Sigmoid colon (tissue), 6 donors: ENCODE measurements at regions not wholly inside any gene's neighbourhood (a gene's known extent, or its start where the extent isn't known, plus 50 kb on each side); places are given as distances from the start of the nearest gene placed in this dataset.
"Not testable (repeated sequence)": the region's sequence is repeated elsewhere in the genome, so short reads cannot be mapped to it uniquely, and the experiment has no call there.

Experiments
- DNase-seq: peaks from one replicate; pipeline ENCODE4 v3.0.0-alpha.2; 2019
- H3K27ac ChIP-seq, 4 donors: fragments of 200-600 bp; sonication (generic); one replicate each; pipeline ENCODE4 v1.5.1; 2016 to 2019; ENCODE audit warnings: mild to moderate bottlenecking in 1 of 4
- H3K27me3 ChIP-seq, 3 donors: fragments of 200-600 bp; sonication (generic); one replicate each; pipeline ENCODE4 v1.5.1; 2019; ENCODE audit warnings: mild to moderate bottlenecking in 1 of 3
- H3K36me3 ChIP-seq, 4 donors: fragments of 200-600 bp; sonication (generic); one replicate each; pipeline ENCODE4 v1.5.1; 2016 to 2019
- H3K4me1 ChIP-seq, 4 donors: fragments of 200-600 bp; sonication (generic); one replicate each; pipeline ENCODE4 v1.5.1; 2017 to 2019
- H3K4me3 ChIP-seq, 4 donors: fragments of 200-600 bp; sonication (generic); one replicate each; pipeline ENCODE4 v1.5.1; 2017 to 2019; ENCODE audit warnings: mild to moderate bottlenecking in 2 of 4, moderate library complexity in 1 of 4
- H3K9me3 ChIP-seq, 4 donors: fragments of 200-600 bp in 3 of 4; sonication (generic) in 3 of 4; one replicate each; pipeline versions ENCODE4 v1.5.1 to v1.6.1; 2013 to 2019
- CTCF ChIP-seq, 4 experiments: fragments of 450-650 bp in 3 of 4; fragments of 200-600 bp in 1 of 4; IDR thresholded peaks; one replicate each; pipeline ENCODE4 v1.5.1; 2016 to 2019; ENCODE audit warnings: antibody characterized with exemption in 4 of 4, mild to moderate bottlenecking in 3 of 4, moderate library complexity in 2 of 4
- EP300 ChIP-seq, 4 donors: sonication (generic); formaldehyde crosslinking; IDR thresholded peaks; one replicate each; pipeline ENCODE4 v1.6.1; 2017; ENCODE audit warnings: antibody characterized with exemption in 4 of 4
- POLR2A ChIP-seq, 2 donors: fragments of 450-650 bp; IDR thresholded peaks; one replicate each; pipeline ENCODE4 v1.6.1; 2016; ENCODE audit warnings: antibody characterized with exemption in 2 of 2, mild to moderate bottlenecking in 2 of 2, moderate library complexity in 2 of 2
- POLR2AphosphoS5 ChIP-seq, 4 donors: sonication (generic); formaldehyde crosslinking; IDR thresholded peaks; one replicate each; pipeline ENCODE4 v1.6.1; 2017; ENCODE audit warnings: antibody characterized with exemption in 4 of 4
- WGBS, 2 donors: extraction: QIAGEN DNeasy Blood & Tissue Kit; methylation state at CpG; one replicate each; pipeline ENCODE4 v1.1.7; 2013; 5-methylcytosine and 5-hydroxymethylcytosine counted together
- intact Hi-C: fragments of 100-400 bp; cut with DNase I; formaldehyde crosslinking; loops from one replicate; pipeline ENCODE4 v1.15.1; 2023
- donor health status: healthy with polysubstance abuse.
- donor health status: healthy.

GRCh38 chrX:35458142-35458541 is 340.0 kb upstream of the MAGEB16 start:
- DNase-seq, result no peak
- intact Hi-C loops, result no loop called here
- Histone ChIP-seq H3K4me1 (no peaks in the 10 kb centered on the region), H3K9me3 (no peaks in the 10 kb centered on the region), H3K27ac (no peak overlapping the region), H3K4me3 (no peak overlapping the region), H3K27me3 (no peaks in the 10 kb centered on the region), H3K36me3 (no peaks in the 10 kb centered on the region)
- TF ChIP-seq CTCF (IDR thresholded peaks at IDR 0.05) (no peak), POLR2A (IDR thresholded peaks at IDR 0.05) (no peak), EP300 (IDR thresholded peaks at IDR 0.05) (no peak), POLR2AphosphoS5 (IDR thresholded peaks at IDR 0.05) (no peak)

- no peaks in the 10 kb centered on the region for H3K4me1 ChIP-seq
- H3K9me3 ChIP-seq, result no peaks in the 10 kb centered on the region
- DNase-seq, result no peak
- TF ChIP-seq POLR2A (IDR thresholded peaks at IDR 0.05) (no peak), CTCF (IDR thresholded peaks at IDR 0.05) (no peak), POLR2AphosphoS5 (IDR thresholded peaks at IDR 0.05) (no peak), EP300 (IDR thresholded peaks at IDR 0.05) (no peak)
- H3K27me3 ChIP-seq, result no peaks in the 10 kb centered on the region
- 69 to 85% methylated on average over 1 of the region's 1 CpG for WGBS, 2 donors
- no peaks in the 10 kb centered on the region for H3K36me3 ChIP-seq
- intact Hi-C loops, result no loop called here
- H3K27ac ChIP-seq, result no peak overlapping the region
- H3K4me3 ChIP-seq, result no peak overlapping the region
Observed at GRCh38 chrX:35461164-35461563, 337.0 kb upstream of the MAGEB16 start.

GRCh38 chrX:35496671-35497070 is 301.5 kb upstream of the MAGEB16 start:
- WGBS, 2 donors, result 74 to 87% methylated on average over 7 of the region's 7 CpGs
- H3K9me3 ChIP-seq, H3K4me3 ChIP-seq, H3K27me3 ChIP-seq, H3K36me3 ChIP-seq, DNase-seq, H3K4me1 ChIP-seq, H3K27ac ChIP-seq: not testable (repeated sequence)
- intact Hi-C loops, result loop anchor here (10.0 kb wide), 1 partner anchor 62 kb away; no protein-coding TSS in a partner anchor

GRCh38 chrX:35497453-35497852 is 300.7 kb upstream of the MAGEB16 start:
- H3K9me3 ChIP-seq, H3K4me1 ChIP-seq, H3K27me3 ChIP-seq, H3K27ac ChIP-seq, H3K4me3 ChIP-seq, DNase-seq, H3K36me3 ChIP-seq: not testable (repeated sequence)
- intact Hi-C loops, result loop anchor here (10.0 kb wide), 1 partner anchor 63 kb away; no protein-coding TSS in a partner anchor
- 81 to 91% methylated on average over 7 of the region's 7 CpGs for WGBS, 2 donors

GRCh38 chrX:35499071-35499862 is 298.9 kb upstream of the MAGEB16 start:
- DNase-seq, result no peak
- Histone ChIP-seq H3K9me3 (no peaks in the 10 kb centered on the region), H3K27ac (no peak overlapping the region), H3K27me3 (no peaks in the 10 kb centered on the region), H3K36me3 (no peaks in the 10 kb centered on the region), H3K4me1 (no peaks in the 10 kb centered on the region), H3K4me3 (no peak overlapping the region)
- TF ChIP-seq CTCF (IDR thresholded peaks at IDR 0.05), result no peak
- TF ChIP-seq EP300 (IDR thresholded peaks at IDR 0.05), result no peak
- TF ChIP-seq POLR2A (IDR thresholded peaks at IDR 0.05), result no peak
- TF ChIP-seq POLR2AphosphoS5 (IDR thresholded peaks at IDR 0.05), result no peak
- intact Hi-C loops, result loop anchor here (10.0 kb wide), 1 partner anchor 64 kb away; no protein-coding TSS in a partner anchor
- WGBS, 2 donors, result 94% methylated on average over 53 to 55 of the region's 55 CpGs

- H3K27me3 ChIP-seq, result no peaks in the 10 kb centered on the region
- no peaks in the 10 kb centered on the region for H3K36me3 ChIP-seq
- intact Hi-C loops, result no loop called here
- DNase-seq, result no peak
- WGBS, 2 donors, result 69 to 74% methylated on average over 3 of the region's 3 CpGs
- no peak for TF ChIP-seq EP300 (IDR thresholded peaks at IDR 0.05)
- no peak for TF ChIP-seq CTCF (IDR thresholded peaks at IDR 0.05)
- no peak for TF ChIP-seq POLR2AphosphoS5 (IDR thresholded peaks at IDR 0.05)
- no peak for TF ChIP-seq POLR2A (IDR thresholded peaks at IDR 0.05)
- H3K27ac ChIP-seq, result no peak overlapping the region
- H3K4me3 ChIP-seq, result no peak overlapping the region
- no peaks in the 10 kb centered on the region for H3K4me1 ChIP-seq
- no peaks in the 10 kb centered on the region for H3K9me3 ChIP-seq
Observed at GRCh38 chrX:35507701-35508100, 290.4 kb upstream of the MAGEB16 start.

- H3K9me3 ChIP-seq, intact Hi-C loops, DNase-seq, H3K27me3 ChIP-seq, H3K36me3 ChIP-seq, H3K27ac ChIP-seq, H3K4me3 ChIP-seq, H3K4me1 ChIP-seq: not testable (repeated sequence)
- 89 to 94% methylated on average over 8 of the region's 8 CpGs for WGBS, 2 donors
Observed at GRCh38 chrX:35548003-35548402, 250.1 kb upstream of the MAGEB16 start.
